DND-41 (cell line): ENCODE measurements at regions not wholly inside any gene's neighbourhood (a gene's known extent, or its start where the extent isn't known, plus 50 kb on each side); places are given as distances from the start of the nearest gene placed in this dataset.

Source experiments
- ATAC-seq: fragments of 200-7000 bp; cut with Tn5 transposase; 3 replicates; pipeline ENCODE4 v1.9.1; 2021; ENCODE audit warnings: low read depth; ENCODE audit not compliant: insufficient read depth
- DNase-seq: peaks from one replicate; pipeline ENCODE4 v3.0.0-alpha.2; 2020
- H2AFZ ChIP-seq: 2 replicates; pipeline ENCODE4 v1.6.0; 2012; ENCODE audit warnings: low read depth, low read length
- H3K27ac ChIP-seq: 2 replicates; pipeline ENCODE4 v1.5.1; 2012; ENCODE audit warnings: low read length, inconsistent platforms
- H3K27me3 ChIP-seq: fragments of 200-600 bp; sonication (generic); 2 replicates; pipeline ENCODE4 v1.6.0; 2012; ENCODE audit warnings: low read length, mild to moderate bottlenecking, inconsistent platforms; ENCODE audit not compliant: insufficient read depth, poor library complexity
- H3K36me3 ChIP-seq: 2 replicates; pipeline ENCODE4 v1.5.1; 2012; ENCODE audit warnings: low read length, inconsistent platforms; ENCODE audit not compliant: insufficient read depth
- H3K4me1 ChIP-seq: 2 replicates; pipeline ENCODE4 v1.5.1; 2012; ENCODE audit warnings: mild to moderate bottlenecking, low read length; ENCODE audit not compliant: insufficient read depth
- H3K4me2 ChIP-seq: 2 replicates; pipeline ENCODE4 v1.6.0; 2012; ENCODE audit warnings: mild to moderate bottlenecking, moderate library complexity, low read length, inconsistent platforms; ENCODE audit not compliant: insufficient read depth
- H3K4me3 ChIP-seq, 2 experiments: fragments of 200-600 bp in 1 of 2; shearing (Covaris generic) in 1 of 2; 2 replicates each; pipeline ENCODE4 v1.5.1; 2012 to 2016; ENCODE audit warnings: inconsistent platforms in 2 of 2, low read length in 2 of 2, mild to moderate bottlenecking in 2 of 2, low read depth in 1 of 2, moderate library complexity in 1 of 2
- H3K79me2 ChIP-seq: 2 replicates; pipeline ENCODE4 v1.6.0; 2012; ENCODE audit warnings: low read length, inconsistent platforms; ENCODE audit not compliant: insufficient read depth
- H3K9ac ChIP-seq: 2 replicates; pipeline ENCODE4 v1.6.0; 2012; ENCODE audit warnings: low read depth, mild to moderate bottlenecking, inconsistent platforms, low read length, moderate library complexity
- H3K9me3 ChIP-seq: 2 replicates; pipeline ENCODE4 v1.5.1; 2012; ENCODE audit warnings: low read length, moderate library complexity, mild to moderate bottlenecking, inconsistent platforms; ENCODE audit not compliant: insufficient read depth, severe bottlenecking
- H4K20me1 ChIP-seq: 2 replicates; pipeline ENCODE4 v1.6.0; 2012; ENCODE audit warnings: low read length; ENCODE audit not compliant: insufficient read depth
- CTCF ChIP-seq: IDR thresholded peaks from 2 replicates; pipeline ENCODE4 v1.5.1; 2012; ENCODE audit warnings: borderline replicate concordance, low read length, moderate library complexity, mild to moderate bottlenecking; ENCODE audit not compliant: poor library complexity, severe bottlenecking; ENCODE audit errors: extremely low read depth
- EZH2 ChIP-seq: IDR thresholded peaks from 3 replicates; pipeline ENCODE4 v1.6.1; 2012; ENCODE audit warnings: borderline replicate concordance, low read depth, mild to moderate bottlenecking, moderate library complexity, low read length, inconsistent platforms; ENCODE audit not compliant: severe bottlenecking

GRCh38 chr5:143471666-143472464 is 68.4 kb upstream of the NR3C1 start:
- no peak overlapping the region for H2AFZ ChIP-seq
- H3K36me3 ChIP-seq = no peaks in the 10 kb centered on the region
- ATAC-seq (no peak), DNase-seq (no peak)
- H3K9me3 ChIP-seq = no peaks in the 10 kb centered on the region
- no peak overlapping the region for H3K27ac ChIP-seq
- TF ChIP-seq CTCF (no peak), EZH2 (no peak)
- no peaks in the 10 kb centered on the region for H4K20me1 ChIP-seq
- no peak overlapping the region for H3K4me3 ChIP-seq
- no peak overlapping the region for H3K9ac ChIP-seq
- H3K79me2 ChIP-seq = no peaks in the 10 kb centered on the region
- no peaks in the 10 kb centered on the region for H3K4me1 ChIP-seq
- H3K27me3 ChIP-seq = no peaks in the 10 kb centered on the region
- no peak overlapping the region for H3K4me2 ChIP-seq

GRCh38 chr5:143471041-143471509 is 67.6 kb upstream of the NR3C1 start:
- H3K79me2 ChIP-seq = no peaks in the 10 kb centered on the region
- no peak overlapping the region for H3K9ac ChIP-seq
- no peaks in the 10 kb centered on the region for H3K9me3 ChIP-seq
- TF ChIP-seq EZH2 = no peak
- TF ChIP-seq CTCF = no peak
- H2AFZ ChIP-seq = no peak overlapping the region
- no peaks in the 10 kb centered on the region for H3K27me3 ChIP-seq
- no peak overlapping the region for H3K4me3 ChIP-seq
- H3K4me1 ChIP-seq = no peaks in the 10 kb centered on the region
- H3K36me3 ChIP-seq = no peaks in the 10 kb centered on the region
- no peak overlapping the region for H3K4me2 ChIP-seq
- no peaks in the 10 kb centered on the region for H4K20me1 ChIP-seq
- ATAC-seq (no peak), DNase-seq (no peak)
- no peak overlapping the region for H3K27ac ChIP-seq

DNA sequence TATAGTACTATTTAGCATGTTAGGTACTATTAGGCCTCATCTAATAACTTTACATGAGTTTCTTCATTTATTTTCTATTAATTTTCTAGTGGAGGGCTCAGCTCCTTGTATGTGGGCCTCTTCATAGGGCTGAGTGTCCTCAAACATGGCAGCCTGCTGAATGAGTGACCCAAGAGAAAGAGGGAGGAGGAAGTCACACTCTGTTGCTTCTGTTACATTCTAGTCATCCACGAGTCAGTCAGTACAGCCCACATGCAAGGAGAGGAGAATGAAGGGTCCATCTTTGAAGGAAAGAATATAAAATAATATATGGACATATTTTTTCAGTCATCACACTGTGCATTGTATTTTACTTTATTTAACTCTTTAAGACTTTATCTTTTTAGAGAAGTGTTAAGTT is 66.6 kb upstream of the NR3C1 start:
- ATAC-seq (no peak), DNase-seq (no peak)
- TF ChIP-seq EZH2 (no peak), CTCF (no peak)
- H2AFZ ChIP-seq = no peak overlapping the region
- no peaks in the 10 kb centered on the region for H3K36me3 ChIP-seq
- no peaks in the 10 kb centered on the region for H3K9me3 ChIP-seq
- no peaks in the 10 kb centered on the region for H4K20me1 ChIP-seq
- H3K79me2 ChIP-seq = no peaks in the 10 kb centered on the region
- H3K4me3 ChIP-seq = no peak overlapping the region
- no peak overlapping the region for H3K4me2 ChIP-seq
- H3K9ac ChIP-seq = no peak overlapping the region
- no peak overlapping the region for H3K27ac ChIP-seq
- no peaks in the 10 kb centered on the region for H3K4me1 ChIP-seq
- no peaks in the 10 kb centered on the region for H3K27me3 ChIP-seq
